ENCODE measurements at regions not wholly inside any gene's neighbourhood (a gene's known extent, or its start where the extent isn't known, plus 50 kb on each side); places are given as distances from the start of the nearest gene placed in this dataset.
A peak's percentile ranks its signal among the peaks of the same experiment; 100 is the strongest.
"Not testable (repeated sequence)": the region's sequence is repeated elsewhere in the genome, so short reads cannot be mapped to it uniquely, and the experiment has no call there.

DNA sequence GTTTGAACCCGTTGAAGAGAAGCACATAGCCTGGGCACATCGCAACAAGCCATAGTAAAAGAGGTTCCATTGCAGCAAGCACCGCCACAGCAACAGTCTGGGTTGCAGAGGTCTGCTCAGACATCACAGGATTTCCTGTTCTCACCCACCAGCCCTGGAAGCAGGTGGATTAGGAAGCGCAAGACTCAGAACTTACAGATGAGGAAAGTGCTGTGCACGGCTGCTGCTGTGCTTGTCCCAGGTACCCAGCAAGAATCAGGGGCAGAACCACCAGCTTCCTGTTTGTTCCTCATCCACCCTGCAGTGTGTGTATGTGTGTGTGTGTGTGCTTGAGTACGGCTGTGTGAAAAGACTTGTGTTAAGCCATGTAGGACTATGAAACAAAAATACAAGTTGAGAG, 124.7 kb upstream of the IRX2 start:
- no peak for DNase-seq

DNA sequence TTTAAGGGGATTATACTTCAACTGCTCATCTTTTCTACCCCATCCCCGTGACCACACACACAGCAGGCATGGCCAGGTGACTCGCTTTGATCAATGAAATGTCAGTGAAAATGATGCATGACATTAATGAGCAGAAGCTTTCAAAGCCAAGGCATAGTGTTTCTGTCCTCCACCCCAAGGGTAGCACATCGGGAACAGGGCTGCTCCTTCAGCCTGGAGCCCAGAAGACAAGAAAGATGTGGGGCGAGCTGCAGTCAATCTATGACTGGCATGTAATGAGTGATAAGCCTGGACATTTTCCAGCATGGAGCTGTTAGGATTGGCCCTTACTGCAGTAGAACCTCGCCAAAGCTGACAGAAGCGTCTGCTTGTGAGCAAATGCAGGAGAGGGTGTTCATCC, 122.6 kb upstream of the IRX2 start:
- DNase-seq: no peak

DNA sequence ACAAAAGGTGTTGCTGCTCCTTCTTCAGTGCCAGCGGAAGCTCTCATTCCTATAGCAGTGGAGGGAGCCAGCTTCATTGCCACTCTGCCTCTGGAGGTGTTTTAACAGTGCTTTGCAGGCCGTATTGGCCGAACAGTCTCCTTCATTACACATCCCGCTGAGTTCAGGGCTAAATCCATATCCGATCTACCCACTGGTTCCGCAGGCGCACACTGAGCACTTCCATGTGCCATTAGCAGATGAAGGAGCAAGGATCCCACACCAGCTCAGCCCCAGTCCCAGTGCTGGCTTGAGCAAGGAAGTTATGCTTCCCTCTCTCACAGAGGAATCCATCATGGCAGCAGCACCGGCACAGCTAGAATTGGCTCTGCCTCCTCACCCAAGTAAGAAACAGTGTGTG, 121.2 kb upstream of the IRX2 start:
- no peak for DNase-seq

DNA sequence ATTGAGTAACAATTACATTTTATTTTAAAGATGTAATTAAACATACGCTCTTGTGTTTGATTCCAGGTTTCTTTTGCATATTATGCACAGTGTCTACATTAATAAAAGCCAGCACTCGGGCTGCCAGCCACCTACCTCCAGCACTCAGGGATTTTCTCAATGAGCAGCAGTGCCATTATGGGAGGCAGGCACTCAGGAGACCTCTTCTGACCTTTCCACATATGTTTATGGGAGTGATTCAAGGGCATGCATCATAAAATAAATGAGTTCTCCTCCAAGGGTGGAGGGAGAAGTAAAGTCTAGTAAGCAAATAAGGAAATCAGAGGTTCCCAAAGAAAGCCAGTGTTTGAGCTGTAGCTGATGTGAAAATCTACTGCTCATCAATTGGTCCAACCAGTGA, 119.8 kb upstream of the IRX2 start:
- DNase-seq: peak in 1 of 3 experiments; percentile 69

DNA sequence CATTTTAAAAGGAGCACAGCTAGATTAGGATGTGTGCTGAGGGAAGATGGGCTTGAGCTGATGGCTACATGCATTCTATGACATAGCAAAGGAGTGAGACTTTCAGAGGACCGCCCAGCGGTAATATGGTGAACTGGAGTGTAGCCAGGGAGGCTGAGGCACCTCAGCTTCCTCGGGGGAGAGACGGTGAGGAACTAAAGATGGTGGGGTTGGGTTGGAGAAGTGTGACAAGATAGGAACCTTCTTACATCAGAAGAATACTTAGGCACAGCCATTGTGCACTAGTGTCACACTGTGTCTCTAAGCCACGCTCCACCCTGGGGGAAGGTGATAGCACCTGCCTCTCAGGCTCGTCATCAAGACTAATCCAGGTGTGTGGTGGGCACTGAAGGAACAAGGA, 118.0 kb upstream of the IRX2 start:
- no peak for DNase-seq

DNA sequence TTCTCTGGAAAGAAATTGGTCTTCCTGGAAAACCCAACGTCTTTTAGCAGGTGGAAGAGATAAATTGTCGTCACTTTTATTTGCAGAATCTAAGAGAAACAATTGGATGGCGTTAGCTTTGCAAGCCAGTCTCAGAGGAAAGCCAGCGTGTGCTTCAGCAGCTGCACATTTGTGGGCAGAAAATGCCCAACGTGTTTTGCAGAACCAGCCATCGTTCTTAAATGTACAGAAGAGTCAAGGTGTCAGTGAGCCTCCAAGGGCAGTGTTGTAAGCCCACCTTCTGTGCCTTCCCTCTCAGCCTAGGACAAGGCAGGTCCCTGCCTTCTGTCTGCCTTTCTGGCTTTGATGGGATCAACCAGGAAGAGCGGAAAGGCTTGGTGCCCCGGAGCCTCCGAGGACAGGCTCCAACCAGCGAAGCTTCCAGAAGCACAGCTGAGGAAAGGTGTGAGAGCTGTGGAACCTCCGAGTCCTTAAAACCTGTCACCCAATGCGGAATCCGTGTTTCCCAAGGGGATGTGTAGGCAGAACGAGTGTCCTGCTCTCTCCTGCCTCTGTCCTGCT, 116.0 kb upstream of the IRX2 start:
- DNase-seq: no peak

DNA sequence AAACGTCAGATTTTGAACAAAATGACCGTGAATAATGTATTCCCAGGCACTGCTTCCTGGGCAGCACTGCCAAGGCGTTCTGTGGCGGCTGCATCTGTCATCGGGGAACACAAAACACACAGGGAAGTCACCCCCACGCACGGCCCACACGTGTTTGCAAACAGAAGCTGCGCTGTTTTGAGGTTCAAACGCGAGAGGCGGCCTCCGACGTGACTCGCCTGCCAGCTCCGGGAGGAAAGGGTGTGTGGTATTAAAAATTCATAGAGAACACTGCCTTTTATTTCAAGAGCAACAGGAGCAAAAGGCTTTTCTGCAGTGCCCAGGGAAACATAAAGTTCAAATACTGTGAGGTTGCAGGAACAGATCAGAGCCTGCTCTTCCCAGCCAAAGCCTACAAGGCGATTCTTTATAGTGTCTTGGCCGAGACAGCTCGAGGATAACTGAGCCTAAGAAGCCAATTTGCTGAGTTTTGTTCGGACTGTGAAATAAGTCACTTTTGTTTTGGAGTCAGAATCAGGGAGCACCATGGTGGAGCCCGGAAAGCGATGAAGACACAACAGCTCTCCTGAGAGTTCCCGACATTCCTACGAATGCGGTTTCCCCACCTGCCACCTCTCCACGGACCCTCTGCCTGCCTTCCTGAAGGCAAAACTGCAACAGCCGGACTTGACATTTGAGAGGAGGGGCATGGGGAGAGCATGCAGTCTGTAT, 115.3 kb upstream of the IRX2 start:
- no peak for DNase-seq

DNA sequence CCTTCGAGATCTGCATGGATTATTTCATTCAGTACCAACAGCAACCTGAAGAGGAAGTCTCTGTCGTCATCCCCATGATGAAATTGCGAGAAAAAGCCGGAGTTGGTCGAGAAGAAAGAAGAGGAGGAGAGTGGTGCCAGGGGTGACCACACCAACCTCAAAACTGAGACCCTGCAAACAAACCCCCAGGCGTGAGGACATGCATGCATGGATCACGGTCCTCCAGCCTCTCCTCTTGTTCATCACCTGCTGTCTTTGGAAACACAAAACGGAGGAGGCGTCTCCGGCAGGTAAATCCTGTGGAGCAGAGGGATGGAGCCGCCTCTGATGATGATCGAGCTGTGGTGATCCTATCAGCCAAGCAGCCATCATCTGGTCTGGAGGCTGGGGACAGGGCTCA, 114.4 kb upstream of the IRX2 start:
- no peak for DNase-seq

DNA sequence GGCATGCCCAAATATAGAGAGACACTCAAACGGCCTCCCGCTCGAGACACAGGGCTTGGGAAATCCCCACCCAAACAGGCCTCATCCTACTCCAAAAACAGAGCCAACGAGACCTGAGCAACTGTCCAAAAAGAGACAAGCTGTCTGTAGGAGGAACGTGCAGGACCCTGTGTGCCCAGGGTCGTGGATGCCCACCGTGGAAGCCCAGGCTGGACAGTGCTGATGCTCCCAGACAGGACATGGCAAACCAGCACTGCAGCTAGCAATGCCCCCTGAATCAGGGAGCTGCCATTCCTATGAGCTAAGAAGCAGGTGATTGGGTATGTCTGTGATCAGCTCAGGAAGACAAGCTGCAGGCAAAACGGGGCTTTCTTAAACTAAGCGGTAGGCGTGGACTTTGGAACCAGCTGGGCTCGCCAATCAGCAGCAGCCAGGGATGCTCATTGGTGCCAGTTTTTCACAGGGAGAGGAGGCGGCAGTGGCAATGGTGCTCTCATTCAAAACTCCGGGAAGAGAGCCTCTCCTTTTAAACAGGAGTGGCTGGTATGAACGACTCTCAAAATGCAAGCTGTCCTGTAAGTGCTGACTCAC, 113.1 kb upstream of the IRX2 start:
- DNase-seq: no peak

DNA sequence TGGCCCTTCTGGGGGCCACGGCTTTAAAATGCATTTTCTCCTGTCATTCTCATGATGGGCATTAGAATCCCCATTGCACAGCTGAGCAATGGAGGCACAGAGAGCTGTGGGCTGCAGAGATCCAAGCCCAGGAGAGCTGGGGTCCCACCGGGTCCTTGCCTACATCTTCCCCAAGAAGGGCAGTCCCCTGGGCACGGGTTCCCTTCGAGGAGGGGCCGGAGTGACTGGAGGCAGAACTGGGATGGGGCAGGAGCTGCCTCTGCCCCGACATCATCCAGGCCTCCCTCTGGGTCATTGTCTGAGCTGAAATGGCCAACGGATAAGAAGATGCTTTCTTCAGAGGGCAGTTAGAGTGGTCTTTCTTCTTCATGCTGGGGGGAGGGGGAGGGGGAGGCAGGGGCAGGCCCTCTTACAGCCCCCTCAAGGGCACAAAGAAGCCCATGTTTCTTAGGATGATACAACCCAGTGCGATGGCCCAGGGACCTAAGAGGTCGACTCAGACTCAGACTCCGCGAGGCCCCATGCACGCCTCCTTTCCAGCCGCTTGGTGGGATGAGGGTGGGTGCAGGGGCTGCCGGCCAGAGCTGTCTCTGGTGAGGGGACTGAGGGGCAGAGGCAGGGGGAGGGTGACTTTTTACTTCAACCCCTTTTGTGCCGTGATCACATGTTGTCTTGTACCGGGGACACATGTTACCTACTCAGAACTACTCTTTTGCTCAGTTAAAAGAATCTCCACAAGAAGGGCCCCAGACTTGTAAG, 112.4 kb upstream of the IRX2 start:
- no peak for DNase-seq

DNA sequence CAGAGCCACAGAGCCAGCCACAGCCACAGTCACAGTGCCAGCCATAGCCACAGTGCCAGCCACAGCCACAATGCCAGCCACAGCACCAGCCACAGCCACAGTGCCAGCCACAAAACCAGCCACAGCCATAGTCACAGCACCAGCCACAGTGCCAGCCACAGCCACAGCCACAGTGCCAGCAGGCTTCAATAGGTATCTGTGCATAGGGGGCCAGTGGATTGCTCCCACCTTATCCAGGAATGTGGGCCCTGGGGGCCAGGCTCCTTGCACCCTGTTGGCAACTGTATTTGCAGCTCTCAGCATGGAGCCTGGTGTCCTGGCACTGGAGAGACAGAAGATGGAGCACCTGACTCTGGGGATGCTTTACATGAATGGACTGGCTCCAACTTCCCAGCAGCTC, 111.7 kb upstream of the IRX2 start:
- DNase-seq: no peak

DNA sequence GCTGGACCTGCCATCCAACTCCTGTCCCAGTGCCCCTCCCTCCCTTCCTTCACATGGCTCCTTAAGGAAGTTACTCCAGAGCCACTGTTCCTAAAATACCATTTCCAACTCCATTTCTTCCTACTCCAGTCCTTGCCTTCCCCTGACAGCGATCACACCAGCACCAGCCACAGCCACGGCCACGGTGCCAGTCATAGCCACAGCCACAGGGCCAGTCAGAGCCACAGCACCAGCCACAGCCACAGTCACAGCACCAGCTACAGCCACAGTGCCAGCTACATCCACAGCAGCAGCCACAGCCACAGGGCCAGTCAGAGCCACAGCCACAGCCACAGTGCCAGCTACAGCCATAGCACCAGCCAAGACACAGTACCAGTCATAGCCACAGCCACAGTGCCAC, 110.7 kb upstream of the IRX2 start:
- not testable (repeated sequence) for DNase-seq

DNA sequence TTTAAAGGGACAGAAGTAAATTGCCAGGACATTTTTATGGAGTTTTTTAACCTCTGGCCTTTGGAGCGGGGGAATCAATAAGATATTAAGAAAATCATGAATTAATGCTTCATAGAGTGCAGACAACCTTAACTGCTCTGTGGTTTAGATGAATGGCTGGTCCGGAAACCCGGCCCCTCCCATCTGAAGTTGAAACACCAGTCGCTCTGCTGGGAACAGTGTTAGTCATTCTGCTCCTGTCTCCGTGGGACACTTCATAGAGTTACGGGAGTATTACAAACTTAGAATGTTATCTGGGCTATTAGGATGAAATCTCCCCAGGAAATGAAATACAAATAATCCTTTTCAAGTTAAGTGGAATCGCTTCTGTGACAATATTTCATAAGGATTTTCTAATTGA, 110.1 kb upstream of the IRX2 start:
- DNase-seq: no peak

DNA sequence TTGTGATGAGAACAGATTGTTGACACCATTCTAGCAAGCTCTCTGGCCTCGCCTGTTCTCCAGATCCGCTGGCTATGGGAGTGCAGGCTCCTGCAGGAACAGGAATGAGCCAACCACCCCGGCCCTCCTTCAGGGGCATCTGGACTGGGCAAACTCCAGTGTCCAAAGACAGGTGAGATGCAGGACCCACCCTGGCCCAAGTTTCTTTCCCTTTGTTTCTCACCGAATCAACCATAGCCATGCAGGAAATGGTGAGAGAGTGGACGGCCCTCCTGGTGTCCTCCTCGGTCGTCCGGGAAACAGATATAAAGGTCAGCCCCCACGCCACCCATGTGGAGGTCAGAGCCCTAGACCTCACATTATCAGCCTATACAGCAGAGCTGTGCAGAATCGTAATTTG, 108.6 kb upstream of the IRX2 start:
- no peak for DNase-seq

DNA sequence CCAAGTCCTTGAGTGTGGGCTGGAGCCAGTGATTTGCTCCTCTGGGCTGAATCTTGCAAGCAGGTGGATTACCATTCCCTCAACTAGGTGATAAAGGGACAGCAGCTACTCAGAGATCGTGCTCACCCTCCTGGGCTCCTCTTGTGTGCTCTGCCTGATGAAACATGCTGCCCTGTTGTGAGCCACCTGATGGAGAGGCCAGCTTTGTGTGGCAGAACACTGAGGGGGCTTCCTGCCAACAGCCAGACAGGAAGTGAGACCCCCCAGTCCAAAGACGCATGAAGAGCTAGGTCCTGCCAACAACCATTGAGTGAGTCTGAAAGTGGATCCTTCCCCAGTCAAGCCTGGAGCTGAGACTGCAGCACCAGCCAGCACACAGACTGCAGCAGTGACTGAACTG, 106.4 kb upstream of the IRX2 start:
- DNase-seq: no peak

DNA sequence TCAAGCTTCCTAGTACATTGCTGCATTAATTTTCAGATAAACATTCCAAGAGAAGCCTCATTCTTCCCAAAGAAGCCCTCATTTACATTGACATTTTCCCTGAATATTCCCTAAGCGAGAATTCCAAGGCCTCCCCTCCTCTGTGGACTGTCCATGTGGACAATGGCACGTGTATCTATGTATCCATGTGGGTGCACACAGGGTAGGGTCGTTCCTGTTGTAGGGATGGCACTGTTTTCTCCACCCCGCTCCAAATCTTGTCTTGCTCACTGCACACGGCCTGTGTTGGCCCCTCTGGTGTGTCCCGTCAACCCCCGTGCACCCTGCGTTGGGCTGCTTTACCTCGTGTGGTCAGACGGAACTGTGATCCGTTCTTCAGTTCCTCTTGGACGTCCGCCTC, 104.7 kb upstream of the IRX2 start:
- DNase-seq: no peak

DNA sequence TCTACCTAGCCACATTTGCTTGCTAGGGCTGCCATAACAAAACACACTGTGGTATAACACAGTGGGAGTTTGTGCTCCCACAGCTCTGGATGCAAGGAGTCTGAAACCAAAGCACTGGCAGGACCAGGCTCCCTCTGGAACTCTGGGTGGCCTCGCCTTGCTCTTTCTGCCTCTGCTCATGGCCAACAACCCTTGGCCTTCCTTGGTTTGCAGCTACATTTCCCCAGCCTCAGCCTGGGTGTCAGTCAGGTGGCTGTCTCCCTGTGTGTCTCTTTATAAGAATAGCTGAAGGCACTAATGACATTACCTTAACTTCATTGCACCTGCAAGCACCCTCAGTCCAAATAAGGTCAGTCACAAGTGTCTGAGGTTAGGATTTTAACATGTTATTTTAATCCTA, 101.0 kb upstream of the IRX2 start:
- no peak for DNase-seq

DNA sequence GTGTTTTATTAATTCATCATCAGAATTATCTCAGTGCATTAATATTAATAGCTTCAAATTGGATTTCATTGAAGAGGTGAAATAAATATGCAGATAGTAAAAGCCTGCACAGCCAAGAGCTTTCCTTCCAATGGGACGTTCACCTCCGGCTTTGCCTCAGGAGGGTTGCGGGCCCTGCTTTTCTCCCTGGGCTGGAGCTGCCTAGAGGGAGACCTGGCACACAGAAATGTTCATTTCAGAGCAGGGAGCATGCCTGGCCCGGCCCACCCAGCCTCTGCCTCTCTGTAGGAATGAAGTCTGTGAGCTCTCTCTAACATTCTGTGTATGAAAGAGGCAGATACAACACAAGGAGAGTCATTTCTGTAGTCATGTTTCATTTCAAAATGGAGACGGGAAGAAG, 100.4 kb upstream of the IRX2 start:
- no peak for DNase-seq

DNA sequence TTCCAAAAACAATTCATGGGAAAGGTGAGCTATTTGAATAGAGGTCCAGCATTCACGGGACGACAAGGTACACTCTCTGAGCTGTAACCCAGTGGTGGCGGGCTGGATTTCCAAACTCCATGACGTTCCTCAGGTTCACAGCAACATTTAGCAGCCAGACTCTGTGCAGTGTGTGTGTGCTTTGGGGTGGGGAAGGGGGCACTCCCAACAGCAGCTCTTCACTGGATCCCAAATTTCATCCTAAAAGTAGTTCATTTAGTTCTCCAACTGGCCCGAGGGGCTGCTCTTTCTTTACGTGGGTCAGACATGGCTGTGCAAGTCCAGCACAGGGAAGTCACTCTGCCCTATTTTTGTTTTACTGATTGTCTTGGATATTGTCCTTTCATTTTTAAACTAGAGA, 98.0 kb upstream of the IRX2 start:
- DNase-seq: no peak

DNA sequence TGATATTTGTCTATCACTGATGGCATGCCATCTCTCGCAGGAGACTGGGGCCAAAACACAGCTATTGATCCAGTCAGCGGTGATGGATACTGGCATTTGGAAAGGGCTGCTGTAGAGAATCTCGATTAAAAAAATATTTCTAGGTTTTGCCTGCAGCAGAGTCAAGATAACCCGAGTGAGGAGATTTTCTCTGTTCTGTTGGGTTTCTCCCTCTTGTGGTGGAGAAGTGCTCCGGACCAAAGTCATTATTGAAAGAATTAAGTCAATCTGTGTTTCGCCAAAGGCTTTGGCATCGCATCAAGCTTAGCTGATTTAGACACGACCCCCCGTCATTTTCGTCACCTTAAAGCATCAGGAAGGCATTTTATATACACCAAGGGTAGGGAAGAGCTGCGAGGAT, 97.1 kb upstream of the IRX2 start:
- no peak for DNase-seq

DNA sequence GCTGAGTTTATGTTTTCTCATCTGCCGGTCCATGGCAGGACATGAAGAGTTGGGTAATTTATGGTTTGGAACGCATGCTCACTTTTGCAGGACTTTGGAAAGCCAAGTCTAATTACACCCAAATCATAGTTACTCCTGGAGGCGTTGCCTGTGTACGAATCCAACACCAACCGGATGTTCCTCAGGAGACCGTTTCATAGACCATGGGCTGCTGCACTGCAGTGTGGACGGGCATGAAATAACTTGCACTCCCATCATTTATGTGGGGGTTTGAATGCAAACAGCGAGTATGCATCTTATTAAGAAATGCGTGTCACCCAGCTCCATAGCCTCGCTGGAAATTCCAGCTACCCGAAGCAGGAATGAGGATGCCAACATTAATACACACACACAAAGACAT, 96.1 kb upstream of the IRX2 start:
- DNase-seq: no peak

DNA sequence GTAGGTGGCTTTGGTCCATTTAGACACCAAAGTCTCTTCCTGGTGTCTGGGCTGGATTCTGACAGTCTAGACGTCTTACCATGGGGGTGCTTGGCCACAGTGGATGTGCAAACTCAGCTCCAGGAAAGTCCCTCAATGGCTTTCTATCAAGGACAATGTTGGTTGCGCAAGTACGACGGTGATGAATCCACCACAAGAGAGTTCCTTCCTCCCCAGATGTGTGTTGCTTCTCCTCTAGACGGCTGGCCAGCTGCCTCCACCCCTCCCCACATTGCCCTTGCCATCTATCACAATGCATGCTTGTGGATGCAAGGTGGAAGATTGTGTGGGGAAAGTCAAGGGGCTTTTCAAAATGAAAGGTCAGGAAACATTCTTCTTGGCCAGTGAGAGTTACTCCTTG, 89.7 kb upstream of the IRX2 start:
- DNase-seq: no peak

DNA sequence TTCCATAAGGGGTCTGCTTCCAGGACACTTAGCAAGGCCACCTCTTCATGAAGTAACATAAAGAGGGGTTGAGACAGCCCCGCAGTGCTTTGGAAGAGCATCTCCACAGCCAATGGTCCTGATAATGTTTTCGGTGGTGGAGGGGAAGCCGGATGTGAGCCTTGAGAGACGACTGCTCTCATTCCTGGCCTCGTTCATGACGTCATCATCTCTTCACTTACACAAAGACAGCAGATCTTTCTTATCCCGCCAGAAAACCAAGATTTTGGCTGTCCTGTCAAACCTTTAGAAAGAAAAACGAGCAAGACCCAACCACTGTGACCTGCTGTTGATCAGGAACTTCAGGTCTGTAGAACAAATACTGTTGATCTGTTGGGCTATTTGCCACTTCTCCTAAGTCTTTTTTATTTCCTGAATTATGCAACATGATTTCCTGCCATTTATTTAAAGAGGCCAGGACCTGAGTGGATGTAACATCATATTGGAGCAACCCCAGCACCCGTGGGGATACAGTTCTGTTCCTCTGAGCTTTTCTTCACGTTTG, 89.0 kb upstream of the IRX2 start:
- DNase-seq: no peak

DNA sequence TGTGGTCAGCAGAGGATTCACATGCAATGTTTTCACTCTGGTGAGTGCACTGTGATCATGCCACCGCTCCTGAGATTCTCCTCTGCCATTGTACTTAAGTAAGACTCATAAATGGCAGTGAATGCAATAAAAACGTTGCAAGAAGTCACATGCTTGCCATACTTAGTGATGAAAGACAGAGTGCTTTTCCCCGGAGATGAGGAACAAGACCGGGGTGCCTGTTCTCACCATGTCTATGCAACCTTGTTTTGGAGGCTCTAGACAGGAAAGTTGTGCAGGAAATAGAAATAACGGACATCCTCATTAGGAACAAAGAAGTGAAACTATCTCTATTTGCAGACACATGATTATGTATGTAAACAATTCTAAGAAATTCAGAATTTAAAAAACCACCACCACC, 84.7 kb upstream of the IRX2 start:
- no peak for DNase-seq

All from NCI-H1417 (cell line).